GM12891 (cell line): ENCODE measurements at regions not wholly inside any gene's neighbourhood (a gene's known extent, or its start where the extent isn't known, plus 50 kb on each side); places are given as distances from the start of the nearest gene placed in this dataset.

Experiments
- PAX5 ChIP-seq: IDR thresholded peaks from 2 replicates; pipeline ENCODE4 v1.6.1; 2011; ENCODE audit warnings: low read length, moderate library complexity, mild to moderate bottlenecking; ENCODE audit not compliant: insufficient read depth, severe bottlenecking
- POLR2A ChIP-seq: IDR thresholded peaks from 2 replicates; pipeline ENCODE4 v1.6.1; 2011; ENCODE audit warnings: low read depth, low read length, control low read depth
- POLR2AphosphoS5 ChIP-seq: IDR thresholded peaks from 2 replicates; pipeline ENCODE4 v1.6.1; 2011; ENCODE audit warnings: low read depth, low read length, control low read depth
- POU2F2 ChIP-seq: IDR thresholded peaks from 2 replicates; pipeline ENCODE4 v1.6.1; 2011; ENCODE audit warnings: low read depth, mild to moderate bottlenecking, control low read depth, low read length, moderate library complexity
- SPI1 ChIP-seq: IDR thresholded peaks from 2 replicates; pipeline ENCODE4 v1.6.1; 2011; ENCODE audit warnings: low read depth, low read length, control low read depth
- TAF1 ChIP-seq: IDR thresholded peaks from 2 replicates; pipeline ENCODE4 v1.6.1; 2011; ENCODE audit warnings: low read depth, low read length, control low read depth

GRCh38 chr6:166253281-166253681 lies 54.9 kb downstream of the PRR18 start:
- TF ChIP-seq POLR2A (no peak), POLR2AphosphoS5 (no peak), SPI1 (no peak), TAF1 (no peak), PAX5 (no peak), POU2F2 (no peak)
